GM18907 (cell line): ENCODE measurements at regions not wholly inside any gene's neighbourhood (a gene's known extent, or its start where the extent isn't known, plus 50 kb on each side); places are given as distances from the start of the nearest gene placed in this dataset.
"Not testable (repeated sequence)": the region's sequence is repeated elsewhere in the genome, so short reads cannot be mapped to it uniquely, and the experiment has no call there.

Source experiments
- ATAC-seq: cut with Tn5 transposase; IDR thresholded peaks from one replicate; pipeline ENCODE4 v1.9.1; 2021; ENCODE audit warnings: mild to moderate bottlenecking, moderate library complexity; ENCODE audit not compliant: unreplicated experiment

- ATAC-seq: no peak
Observed at GRCh38 chr9:31520301-31521085, 864.0 kb upstream of the ACO1 start.

- no peak for ATAC-seq
Observed at GRCh38 chr9:31535651-31536050, 848.8 kb upstream of the ACO1 start.

GRCh38 chr9:31536471-31536870, 848.0 kb upstream of the ACO1 start:
- ATAC-seq: no peak

- no peak for ATAC-seq
Observed at GRCh38 chr9:31541721-31542281, 842.6 kb upstream of the ACO1 start.

GRCh38 chr9:31542384-31543055, 841.9 kb upstream of the ACO1 start:
- peak; percentile 98 for ATAC-seq

- ATAC-seq: no peak
Observed at GRCh38 chr9:31554941-31555340, 829.5 kb upstream of the ACO1 start.

GRCh38 chr9:31556667-31557463, 827.6 kb upstream of the ACO1 start:
- no peak for ATAC-seq

GRCh38 chr9:31572190-31572589, 812.3 kb upstream of the ACO1 start:
- ATAC-seq: not testable (repeated sequence)

- no peak for ATAC-seq
Observed at GRCh38 chr9:31573561-31573960, 810.9 kb upstream of the ACO1 start.

- ATAC-seq: no peak
Observed at GRCh38 chr9:31574006-31574765, 810.3 kb upstream of the ACO1 start.

- ATAC-seq: no peak
Observed at GRCh38 chr9:31582071-31582470, 802.4 kb upstream of the ACO1 start.

- no peak for ATAC-seq
Observed at GRCh38 chr9:31582561-31582960, 801.9 kb upstream of the ACO1 start.

GRCh38 chr9:31585158-31585557, 799.3 kb upstream of the ACO1 start:
- no peak for ATAC-seq

GRCh38 chr9:31587146-31587545, 797.3 kb upstream of the ACO1 start:
- no peak for ATAC-seq

- no peak for ATAC-seq
Observed at GRCh38 chr9:31588006-31588405, 796.4 kb upstream of the ACO1 start.

- no peak for ATAC-seq
Observed at GRCh38 chr9:31588756-31589155, 795.7 kb upstream of the ACO1 start.

- no peak for ATAC-seq
Observed at GRCh38 chr9:31590091-31590490, 794.4 kb upstream of the ACO1 start.

- not testable (repeated sequence) for ATAC-seq
Observed at GRCh38 chr9:31597086-31597485, 787.4 kb upstream of the ACO1 start.

- ATAC-seq: peak; percentile 89
Observed at GRCh38 chr9:31597977-31598376, 786.5 kb upstream of the ACO1 start.

- ATAC-seq: no peak
Observed at GRCh38 chr9:31601666-31602065, 782.8 kb upstream of the ACO1 start.

- no peak for ATAC-seq
Observed at GRCh38 chr9:31604531-31604930, 779.9 kb upstream of the ACO1 start.
